Neuronal stem cell (in vitro differentiated cells): ENCODE measurements at regions not wholly inside any gene's neighbourhood (a gene's known extent, or its start where the extent isn't known, plus 50 kb on each side); places are given as distances from the start of the nearest gene placed in this dataset.
A peak's percentile ranks its signal among the peaks of the same experiment; 100 is the strongest.

ENCODE experiments used
- DNase-seq: peaks from one replicate; pipeline ENCODE4 v3.0.0-alpha.2; 2013; ENCODE audit warnings: low spot score
- H2AFZ ChIP-seq: one replicate; pipeline ENCODE4 v1.6.1; 2013; ENCODE audit warnings: mild to moderate bottlenecking, low read length, inconsistent platforms
- H2AK5ac ChIP-seq: 2 replicates; pipeline ENCODE4 v1.6.1; 2013; ENCODE audit warnings: low read depth, mild to moderate bottlenecking, inconsistent platforms, low read length, moderate library complexity, mixed read lengths
- H2BK120ac ChIP-seq: 2 replicates; pipeline ENCODE4 v1.6.1; 2013; ENCODE audit warnings: low read depth, mild to moderate bottlenecking, inconsistent platforms, low read length, moderate library complexity, mixed read lengths
- H2BK12ac ChIP-seq: one replicate; pipeline ENCODE4 v1.6.1; 2013; ENCODE audit warnings: low read length, inconsistent platforms
- H2BK15ac ChIP-seq: 2 replicates; pipeline ENCODE4 v1.6.1; 2013; ENCODE audit warnings: mild to moderate bottlenecking, low read length, inconsistent platforms, mixed read lengths
- H2BK5ac ChIP-seq: one replicate; pipeline ENCODE4 v1.6.1; 2013; ENCODE audit warnings: inconsistent platforms, mild to moderate bottlenecking, low read length, moderate library complexity
- H3K14ac ChIP-seq: one replicate; pipeline ENCODE4 v1.6.1; 2013; ENCODE audit warnings: low read length, inconsistent platforms
- H3K18ac ChIP-seq: 2 replicates; pipeline ENCODE4 v1.6.1; 2013; ENCODE audit warnings: low read length, inconsistent platforms
- H3K23ac ChIP-seq: 2 replicates; pipeline ENCODE4 v1.6.1; 2013; ENCODE audit warnings: low read depth, mild to moderate bottlenecking, mixed read lengths, low read length, inconsistent platforms; ENCODE audit not compliant: poor library complexity
- H3K27ac ChIP-seq: replicated peaks from 3 replicates; pipeline ENCODE4 v1.5.1; 2013; ENCODE audit warnings: low read length, inconsistent platforms
- H3K27me3 ChIP-seq, 3 experiments: 2 replicates each; pipeline ENCODE4 v1.6.1; 2013; ENCODE audit warnings: low read length in 3 of 3, mild to moderate bottlenecking in 2 of 3, inconsistent platforms in 1 of 3, low read depth in 1 of 3, mixed read lengths in 1 of 3, moderate library complexity in 1 of 3; ENCODE audit not compliant: control insufficient read depth in 3 of 3, insufficient read depth in 3 of 3
- H3K36me3 ChIP-seq, 2 donors: replicated peaks in 1 of 2; 2 replicates each; pipeline ENCODE4 v1.6.1; 2013; ENCODE audit warnings: low read length in 2 of 2; ENCODE audit not compliant: control insufficient read depth in 2 of 2, insufficient read depth in 2 of 2
- H3K4ac ChIP-seq: 2 replicates; pipeline ENCODE4 v1.6.1; 2013; ENCODE audit warnings: inconsistent platforms, mild to moderate bottlenecking, low read length, moderate library complexity
- H3K4me1 ChIP-seq, 2 donors: 1 replicate in 1 of 2; 2 replicates in 1 of 2; pipeline ENCODE4 v1.6.1; 2013; ENCODE audit warnings: low read length in 2 of 2, low read depth in 1 of 2; ENCODE audit not compliant: control insufficient read depth in 2 of 2, insufficient read depth in 1 of 2
- H3K4me2 ChIP-seq: one replicate; pipeline ENCODE4 v1.6.1; 2013; ENCODE audit warnings: mild to moderate bottlenecking, low read length, inconsistent platforms; ENCODE audit not compliant: insufficient read depth, poor library complexity, severe bottlenecking
- H3K4me3 ChIP-seq, 2 donors: 2 replicates each; pipeline ENCODE4 v1.5.1; 2013; ENCODE audit warnings: low read length in 2 of 2, mild to moderate bottlenecking in 2 of 2, inconsistent platforms in 1 of 2, moderate library complexity in 1 of 2
- H3K79me1 ChIP-seq: one replicate; pipeline ENCODE4 v1.6.1; 2013; ENCODE audit warnings: low read depth, mild to moderate bottlenecking, inconsistent platforms, low read length, moderate library complexity
- H3K9ac ChIP-seq: one replicate; pipeline ENCODE4 v1.6.1; 2013; ENCODE audit warnings: mild to moderate bottlenecking, low read depth, low read length, inconsistent platforms; ENCODE audit not compliant: poor library complexity
- H3K9me3 ChIP-seq, 2 donors: replicated peaks in 1 of 2; 2 replicates each; pipeline versions ENCODE3 to v1.6.1; 2013; ENCODE audit warnings: low read length in 2 of 2, mild to moderate bottlenecking in 2 of 2, inconsistent platforms in 1 of 2, low read depth in 1 of 2, mixed read lengths in 1 of 2, moderate library complexity in 1 of 2; ENCODE audit not compliant: control insufficient read depth in 2 of 2, insufficient read depth in 1 of 2
- H4K8ac ChIP-seq: one replicate; pipeline ENCODE4 v1.6.1; 2013; ENCODE audit warnings: low read depth, mild to moderate bottlenecking, inconsistent platforms, low read length, moderate library complexity
- H4K91ac ChIP-seq: one replicate; pipeline ENCODE4 v1.6.1; 2013; ENCODE audit warnings: low read length, low read depth, mild to moderate bottlenecking, inconsistent platforms; ENCODE audit not compliant: poor library complexity
- WGBS, 2 donors: extraction: QIAGEN DNeasy Blood & Tissue Kit; methylation state at CpG; one replicate each; pipeline ENCODE4 v1.1.7; 2013; ENCODE audit warnings: missing lambda C conversion rate in 2 of 2, mixed read lengths in 1 of 2; ENCODE audit not compliant: insufficient read length in 2 of 2, insufficient replicate concordance in 1 of 2; ENCODE audit errors: extremely low coverage in 2 of 2; 5-methylcytosine and 5-hydroxymethylcytosine counted together

- Histone ChIP-seq H2AK5ac (no peak overlapping the region), H3K79me1 (no peaks in the 10 kb centered on the region), H3K4ac (no peak overlapping the region), H3K4me1 (no peaks in the 10 kb centered on the region), H3K27me3 (no peaks in the 10 kb centered on the region), H2AFZ (no peak overlapping the region), H3K23ac (no peak overlapping the region), H3K9ac (no peak overlapping the region), H2BK15ac (no peak overlapping the region), H2BK120ac (no peak overlapping the region), H3K4me2 (no peak overlapping the region), H2BK5ac (no peak overlapping the region), H3K27ac (no peak overlapping the region), H4K91ac (no peak overlapping the region), H3K4me3 (no peak overlapping the region), H3K36me3 (no peaks in the 10 kb centered on the region), H4K8ac (no peak overlapping the region), H3K18ac (no peak overlapping the region), H2BK12ac (no peak overlapping the region), H3K9me3 (no peaks in the 10 kb centered on the region), H3K14ac (no peak overlapping the region)
- no peak for DNase-seq
- WGBS, 2 donors: no CpG with 5 or more reads among the region's 1 CpG
Measured at GRCh38 chr3:163572856-163573255, 1505.4 kb downstream of the SI start.

- no peak overlapping the region for H3K23ac ChIP-seq
- no peak overlapping the region for H3K4me2 ChIP-seq
- no peaks in the 10 kb centered on the region for H3K79me1 ChIP-seq
- no peak overlapping the region for H3K18ac ChIP-seq
- no peaks in the 10 kb centered on the region for H3K27me3 ChIP-seq
- H4K91ac ChIP-seq: no peak overlapping the region
- no peak overlapping the region for H2BK15ac ChIP-seq
- H3K36me3 ChIP-seq: no peaks in the 10 kb centered on the region
- no peak for DNase-seq
- H2BK120ac ChIP-seq: no peak overlapping the region
- H2BK5ac ChIP-seq: no peak overlapping the region
- H3K27ac ChIP-seq: no peak overlapping the region
- H2AK5ac ChIP-seq: no peak overlapping the region
- no peak overlapping the region for H3K4me3 ChIP-seq
- WGBS, 2 donors: no CpG with 5 or more reads among the region's 1 CpG
- H3K9me3 ChIP-seq: peaks cover 0 to 2% of the 10 kb centered on the region in 2 donors
- H3K9ac ChIP-seq: no peak overlapping the region
- H4K8ac ChIP-seq: no peak overlapping the region
- no peak overlapping the region for H2AFZ ChIP-seq
- no peak overlapping the region for H2BK12ac ChIP-seq
- peaks cover 0 to 2% of the 10 kb centered on the region in 2 donors for H3K4me1 ChIP-seq
- no peak overlapping the region for H3K14ac ChIP-seq
- no peak overlapping the region for H3K4ac ChIP-seq
Measured at GRCh38 chr3:163563485-163563884, 1514.8 kb downstream of the SI start.

- H3K36me3 ChIP-seq: no peaks in the 10 kb centered on the region
- H3K18ac ChIP-seq: no peak overlapping the region
- no peak overlapping the region for H2AFZ ChIP-seq
- no peaks in the 10 kb centered on the region for H3K79me1 ChIP-seq
- H3K9me3 ChIP-seq: peaks cover 0 to 2% of the 10 kb centered on the region in 2 donors
- no peak overlapping the region for H2BK12ac ChIP-seq
- H3K23ac ChIP-seq: no peak overlapping the region
- H2BK15ac ChIP-seq: no peak overlapping the region
- peaks cover 0 to 2% of the 10 kb centered on the region in 2 donors for H3K4me1 ChIP-seq
- H3K4me3 ChIP-seq: no peak overlapping the region
- DNase-seq: no peak
- no CpG with 5 or more reads among the region's 2 CpGs for WGBS, 2 donors
- H3K14ac ChIP-seq: no peak overlapping the region
- no peak overlapping the region for H2AK5ac ChIP-seq
- H3K4me2 ChIP-seq: no peak overlapping the region
- H3K27ac ChIP-seq: no peak overlapping the region
- H3K9ac ChIP-seq: no peak overlapping the region
- no peak overlapping the region for H2BK120ac ChIP-seq
- no peak overlapping the region for H3K4ac ChIP-seq
- H4K91ac ChIP-seq: no peak overlapping the region
- H2BK5ac ChIP-seq: no peak overlapping the region
- no peak overlapping the region for H4K8ac ChIP-seq
- no peaks in the 10 kb centered on the region for H3K27me3 ChIP-seq
Measured at GRCh38 chr3:163562625-163563024, 1515.7 kb downstream of the SI start.

- H3K36me3 ChIP-seq: no peaks in the 10 kb centered on the region
- no peak overlapping the region for H3K4me2 ChIP-seq
- no CpG with 5 or more reads among the region's 4 CpGs for WGBS, 2 donors
- peaks cover 0 to 2% of the 10 kb centered on the region in 2 donors for H3K9me3 ChIP-seq
- no peak overlapping the region for H3K27ac ChIP-seq
- H3K4me3 ChIP-seq: no peak overlapping the region
- no peak overlapping the region for H4K8ac ChIP-seq
- H2BK5ac ChIP-seq: no peak overlapping the region
- H2AFZ ChIP-seq: no peak overlapping the region
- H3K4ac ChIP-seq: no peak overlapping the region
- no peak overlapping the region for H3K14ac ChIP-seq
- no peak overlapping the region for H2BK120ac ChIP-seq
- no peak overlapping the region for H3K9ac ChIP-seq
- no peak overlapping the region for H2BK12ac ChIP-seq
- no peak overlapping the region for H3K23ac ChIP-seq
- peak; percentile 1 for DNase-seq
- peaks cover 0 to 2% of the 10 kb centered on the region in 2 donors for H3K4me1 ChIP-seq
- H2AK5ac ChIP-seq: no peak overlapping the region
- H3K27me3 ChIP-seq: no peaks in the 10 kb centered on the region
- no peaks in the 10 kb centered on the region for H3K79me1 ChIP-seq
- H4K91ac ChIP-seq: no peak overlapping the region
- no peak overlapping the region for H2BK15ac ChIP-seq
- H3K18ac ChIP-seq: no peak overlapping the region
Measured at GRCh38 chr3:163561151-163561550, 1517.1 kb downstream of the SI start.
